ENCODE measurements at regions not wholly inside any gene's neighbourhood (a gene's known extent, or its start where the extent isn't known, plus 50 kb on each side); places are given as distances from the start of the nearest gene placed in this dataset.

GRCh38 chr13:21777166-21777565 lies 106.3 kb downstream of the FGF9 start:
- H4K5ac ChIP-seq (ENCODE audit: insufficient read length, low read depth, low read length): no peak overlapping the region
- no peak overlapping the region for H2BK12ac ChIP-seq (ENCODE audit: insufficient read length, low read depth, low read length)
- H3K14ac ChIP-seq (ENCODE audit: insufficient read depth, low read length): no peak overlapping the region
- peaks cover 2% of the 10 kb centered on the region in 2 experiments; a peak in 1 of 5 replicates for H3K9me3 Mint-ChIP-seq
- no peak for DNase-seq
- no peak overlapping the region for H3K27ac ChIP-seq (ENCODE audit: insufficient read length, low read depth, low read length)
- no peak overlapping the region for H3K56ac ChIP-seq (ENCODE audit: insufficient read length, low read depth, low read length)
- no peak overlapping the region for H4K91ac ChIP-seq (ENCODE audit: insufficient read length, low read depth, low read length)
- no peak overlapping the region for H4K8ac ChIP-seq (replicated peaks; ENCODE audit: insufficient read length, low read depth, low read length)
- no peak overlapping the region for H3K4ac ChIP-seq (ENCODE audit: low read depth, low read length)
- H3K23me2 ChIP-seq (ENCODE audit: insufficient read length, low read depth, low read length, poor library complexity, severe bottlenecking): no peaks in the 10 kb centered on the region
- no peaks in the 10 kb centered on the region for H3K79me1 ChIP-seq (ENCODE audit: insufficient read depth, low read depth, low read length, poor library complexity, severe bottlenecking)
- no peaks in the 10 kb centered on the region for H3K4me1 ChIP-seq (ENCODE audit: insufficient read depth, low read length)
- H2AFZ ChIP-seq (ENCODE audit: low read length): no peak overlapping the region
- H3K9ac ChIP-seq (ENCODE audit: extremely low read depth, insufficient read length, low read length): no peak overlapping the region
- no peaks in the 10 kb centered on the region for H4K20me1 ChIP-seq (ENCODE audit: control insufficient read depth, insufficient read depth, insufficient read length)
- TF ChIP-seq CTCF (conservative IDR thresholded peaks at IDR 0.05): no peak
- H3K4me2 ChIP-seq (ENCODE audit: insufficient read depth, insufficient read length, low read length): no peak overlapping the region
- no peak overlapping the region for H3K23ac ChIP-seq (ENCODE audit: insufficient read length, low read depth, low read length)
- no peaks in the 10 kb centered on the region for H3K36me3 Mint-ChIP-seq (ENCODE audit: insufficient read depth in 1 of 3, low read depth in 3 of 3)
- H2AK5ac ChIP-seq (ENCODE audit: insufficient read length, low read length): no peak overlapping the region
- H3K27ac Mint-ChIP-seq: no peak overlapping the region
- no peaks in the 10 kb centered on the region for H3K79me2 ChIP-seq (ENCODE audit: insufficient read depth, low read length)
- no peaks in the 10 kb centered on the region for H3K9me3 ChIP-seq (ENCODE audit: control insufficient read depth, low read depth, low read length)
- H2BK15ac ChIP-seq (ENCODE audit: low read depth, low read length): no peak overlapping the region
- H3K27me3 ChIP-seq (ENCODE audit: insufficient read depth, low read length): no peaks in the 10 kb centered on the region
- no peaks in the 10 kb centered on the region for H3K4me1 Mint-ChIP-seq
- H2BK120ac ChIP-seq (ENCODE audit: low read depth, low read length, poor library complexity, severe bottlenecking): no peak overlapping the region
- no peak overlapping the region for H3K4me3 Mint-ChIP-seq
- H2BK5ac ChIP-seq (ENCODE audit: insufficient read length, low read length): no peak overlapping the region
- no peak overlapping the region for H3T11ph ChIP-seq (ENCODE audit: low read length)
- H2BK20ac ChIP-seq (ENCODE audit: low read depth, low read length, poor library complexity, severe bottlenecking): no peak overlapping the region
- H3K27me3 Mint-ChIP-seq (ENCODE audit: low read depth): no peaks in the 10 kb centered on the region
- no CpG with 5 or more reads among the region's 1 CpG for WGBS (ENCODE audit: extremely low coverage, insufficient read length, low lambda C conversion rate)
- no peak overlapping the region for H3K18ac ChIP-seq (ENCODE audit: insufficient read length, low read depth, low read length)
